GM19238 (cell line): ENCODE measurements at regions not wholly inside any gene's neighbourhood (a gene's known extent, or its start where the extent isn't known, plus 50 kb on each side); places are given as distances from the start of the nearest gene placed in this dataset.
"Not testable (repeated sequence)": the region's sequence is repeated elsewhere in the genome, so short reads cannot be mapped to it uniquely, and the experiment has no call there.

Source experiments
- DNase-seq: peaks from one replicate; pipeline ENCODE4 v3.0.0; 2011; ENCODE audit warnings: low spot score; ENCODE audit not compliant: insufficient read length

GRCh38 chr22:49357661-49358440 is 469.8 kb downstream of the BRD1 start:
- no peak for DNase-seq

DNA sequence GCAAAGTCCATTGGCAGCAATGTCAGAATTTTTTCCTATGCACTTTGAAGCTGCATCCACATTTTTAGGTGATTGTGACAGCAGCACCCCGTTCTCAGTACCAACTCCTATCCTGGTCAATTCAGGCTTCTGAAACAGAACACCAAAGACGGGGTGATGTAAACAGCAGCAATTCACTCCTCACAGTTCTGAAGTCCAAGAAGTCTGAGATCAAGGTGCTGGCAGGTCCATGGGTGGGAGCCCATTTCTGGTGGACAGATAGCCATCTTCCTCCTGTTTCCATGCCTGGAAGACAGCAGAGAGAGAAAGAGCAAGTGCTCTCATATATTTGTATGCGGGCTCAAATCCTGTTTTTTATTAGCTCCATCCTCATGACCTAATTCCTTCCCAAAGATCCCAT is 471.2 kb downstream of the BRD1 start:
- DNase-seq, result no peak

DNA sequence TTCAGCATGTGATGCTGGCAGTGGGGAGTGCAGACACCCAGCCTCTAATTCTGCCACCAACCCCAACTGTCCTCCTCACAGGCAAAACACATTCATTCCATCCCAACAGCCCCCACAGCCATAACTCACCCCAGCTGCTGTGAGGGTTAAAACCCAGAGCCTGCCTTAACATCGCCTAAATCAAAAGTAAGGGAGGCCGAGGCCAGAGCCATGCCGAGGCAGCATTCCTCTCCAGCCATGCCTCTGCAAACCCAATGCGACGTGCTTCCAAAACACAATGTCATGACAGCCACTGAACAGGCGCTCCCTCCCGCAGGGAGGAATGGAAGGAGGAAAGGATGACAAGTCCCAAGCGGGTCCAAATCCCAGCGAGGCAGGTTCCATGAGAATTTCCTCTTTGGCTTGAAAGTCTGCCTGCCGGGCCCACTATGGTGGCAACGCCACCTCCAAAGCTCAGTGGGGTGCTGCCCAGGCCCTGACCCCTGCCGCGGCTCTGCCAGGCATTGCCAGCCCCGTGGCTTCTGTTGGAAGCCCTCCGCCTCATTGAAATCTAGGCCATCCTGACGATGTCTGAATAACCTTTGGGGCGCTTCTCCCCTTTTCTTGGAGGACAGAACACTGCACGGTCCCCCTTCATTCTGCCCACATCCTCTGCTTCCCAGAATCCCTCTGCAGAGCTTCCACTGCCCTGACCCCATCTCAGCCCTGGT is 472.3 kb downstream of the BRD1 start:
- DNase-seq, result no peak

- no peak for DNase-seq
These were observed 473.0 kb downstream of the BRD1 start for GRCh38 chr22:49354516-49355210.

GRCh38 chr22:49353235-49353634 is 474.4 kb downstream of the BRD1 start:
- no peak for DNase-seq

DNA sequence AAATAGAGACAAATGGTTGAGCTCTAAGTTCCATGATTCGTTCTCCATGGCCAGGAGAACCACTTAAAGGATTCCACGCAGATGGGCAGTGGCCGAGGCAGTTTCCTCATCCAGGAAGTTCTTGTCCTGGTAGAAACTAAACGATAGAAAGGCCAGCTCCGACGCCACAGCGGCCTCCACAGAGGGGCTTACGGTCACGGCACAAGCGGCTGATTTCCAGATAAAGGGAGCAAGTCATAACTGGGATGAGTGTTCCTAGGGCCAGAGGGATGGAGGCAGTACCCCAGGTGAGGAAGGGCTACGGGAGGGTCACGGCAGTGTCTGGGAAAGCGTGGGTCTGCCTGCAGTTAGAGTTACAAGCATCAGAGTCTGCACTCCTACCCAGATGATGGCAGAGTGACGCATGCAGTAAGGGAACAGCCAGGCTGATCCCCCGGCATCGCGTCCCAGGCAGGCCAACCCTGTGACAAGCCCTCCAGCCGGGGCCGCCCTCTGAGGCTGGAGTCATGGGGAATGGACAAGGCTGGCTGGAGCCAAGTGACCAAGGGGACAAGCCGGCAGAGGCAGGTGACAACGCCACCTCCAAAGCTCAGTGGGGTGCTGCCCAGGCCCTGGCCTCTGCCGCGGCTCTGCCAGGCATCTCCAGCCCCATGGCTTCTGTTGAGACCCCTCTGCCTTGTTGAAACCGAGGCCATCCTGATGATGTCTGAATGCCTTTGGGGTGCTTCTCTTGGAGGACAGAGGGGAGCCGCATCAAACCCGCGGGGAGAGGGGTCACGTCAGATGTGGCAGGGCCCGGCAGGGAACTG is 475.1 kb downstream of the BRD1 start:
- DNase-seq, result no peak

- no peak for DNase-seq
These were observed 475.9 kb downstream of the BRD1 start for GRCh38 chr22:49351761-49352227.

GRCh38 chr22:49350441-49351121 is 477.1 kb downstream of the BRD1 start:
- DNase-seq, result no peak

GRCh38 chr22:49349841-49350381 is 477.8 kb downstream of the BRD1 start:
- DNase-seq, result no peak

DNA sequence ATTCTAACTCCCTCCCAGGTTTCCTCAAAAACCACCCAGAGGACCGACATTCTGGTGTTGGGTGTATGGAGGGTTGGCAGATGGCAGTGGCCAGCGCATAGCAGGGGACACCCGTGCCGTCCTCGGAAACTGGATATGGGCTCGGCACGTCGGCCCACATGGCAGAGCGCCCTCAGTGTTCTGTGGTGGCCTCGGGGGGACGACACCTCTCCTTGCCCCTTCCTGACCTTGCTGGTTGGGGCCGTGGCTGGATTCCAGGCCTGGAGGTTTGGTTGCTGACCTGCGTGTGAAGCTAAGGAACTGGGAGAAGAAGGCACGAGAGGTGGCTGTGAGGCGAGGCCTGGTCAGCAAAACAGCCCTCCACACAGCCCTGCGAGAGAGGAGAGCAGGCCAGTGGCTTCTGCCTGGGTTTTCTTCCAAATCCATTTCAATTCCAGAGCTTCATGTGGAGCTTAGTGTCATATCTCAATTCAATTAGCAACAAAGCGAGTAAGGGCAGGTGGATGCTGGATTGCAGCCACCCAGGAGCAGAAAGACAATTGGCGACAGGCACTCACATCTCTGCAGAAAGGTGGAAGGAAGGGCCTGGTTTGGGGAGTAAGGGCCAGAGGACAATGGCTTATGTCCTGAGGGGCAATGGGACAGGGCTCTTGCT is 478.4 kb downstream of the BRD1 start:
- no peak for DNase-seq

DNA sequence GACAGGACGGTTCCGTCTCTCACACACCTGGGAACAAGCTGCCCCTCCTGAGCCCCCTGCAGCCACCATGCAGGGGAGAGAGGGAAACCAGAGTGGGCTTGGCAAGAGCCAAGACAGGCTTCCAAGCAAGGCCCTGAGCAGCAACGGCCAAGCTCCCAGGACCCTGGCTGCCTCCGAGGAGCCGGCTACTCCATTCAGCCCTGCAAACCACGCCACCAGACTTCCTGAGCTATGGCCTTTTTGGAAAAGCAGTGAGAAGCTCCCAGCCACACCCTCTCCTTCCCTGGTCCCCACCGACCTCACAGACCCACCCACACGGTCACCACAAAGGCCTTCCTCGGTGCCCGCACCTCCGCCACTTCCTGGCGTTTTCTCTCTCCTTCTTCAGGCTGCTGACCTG is 479.0 kb downstream of the BRD1 start:
- DNase-seq, result no peak

- no peak for DNase-seq
These were observed 480.3 kb downstream of the BRD1 start for GRCh38 chr22:49347376-49347775.

GRCh38 chr22:49345896-49346295 is 481.8 kb downstream of the BRD1 start:
- DNase-seq, result no peak

DNA sequence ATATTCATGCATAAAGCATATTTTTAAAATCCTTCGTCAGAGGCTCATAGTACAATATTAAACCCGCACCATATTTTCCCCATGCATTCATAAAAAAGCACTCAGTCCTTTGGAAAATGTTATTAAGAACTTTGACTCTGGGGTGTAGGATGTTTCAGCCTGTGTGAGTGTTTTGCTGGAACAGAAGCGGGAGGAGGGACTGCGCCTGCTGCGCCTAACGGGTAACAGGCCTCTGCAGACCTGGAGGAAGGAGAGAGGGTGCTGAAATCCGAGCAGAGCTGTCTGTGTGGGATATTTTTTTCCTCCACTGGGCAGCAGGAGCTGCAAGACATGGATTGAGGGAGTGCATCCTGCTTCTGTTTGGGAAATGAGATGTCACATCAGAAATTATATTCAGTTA is 483.0 kb downstream of the BRD1 start:
- no peak for DNase-seq

DNA sequence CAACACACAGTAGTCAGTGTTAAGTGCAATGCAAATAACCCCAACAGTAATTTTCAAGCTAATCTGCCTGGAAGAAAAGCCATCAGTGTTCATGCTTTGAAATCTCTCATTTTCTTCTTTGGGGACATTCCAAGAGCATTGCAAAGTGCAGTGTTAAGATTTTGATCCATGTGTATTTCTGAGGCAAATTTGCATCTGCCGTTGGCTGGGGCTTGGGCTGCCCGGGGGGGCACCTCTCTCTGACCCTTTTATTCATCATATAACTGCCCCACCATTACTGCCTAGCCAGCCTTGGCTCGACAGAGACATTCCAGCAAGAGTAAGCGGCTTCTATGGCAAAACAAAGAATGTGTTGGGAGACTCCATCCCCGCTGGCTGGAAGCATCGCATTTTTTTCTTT is 483.5 kb downstream of the BRD1 start:
- no peak for DNase-seq

DNA sequence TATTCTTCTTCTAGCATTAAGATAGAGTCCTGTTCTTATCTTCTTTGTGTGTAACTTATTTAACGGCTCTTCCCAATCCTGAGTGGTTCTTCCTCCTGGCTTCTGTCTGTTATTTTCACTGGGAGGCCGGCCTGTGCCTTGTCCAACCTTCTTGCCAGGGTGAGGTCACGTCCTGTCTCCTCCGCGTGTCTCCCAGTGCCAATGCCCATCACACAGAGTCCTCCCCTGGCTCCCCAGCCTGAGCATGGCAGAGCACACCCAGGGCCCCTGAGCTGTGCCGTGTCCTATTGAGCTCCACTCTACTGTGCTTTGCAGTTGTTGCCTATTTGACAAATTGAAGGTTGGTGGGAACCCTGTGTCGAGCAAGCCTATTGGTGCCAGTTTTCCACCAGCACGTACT is 487.3 kb downstream of the BRD1 start:
- no peak for DNase-seq

DNA sequence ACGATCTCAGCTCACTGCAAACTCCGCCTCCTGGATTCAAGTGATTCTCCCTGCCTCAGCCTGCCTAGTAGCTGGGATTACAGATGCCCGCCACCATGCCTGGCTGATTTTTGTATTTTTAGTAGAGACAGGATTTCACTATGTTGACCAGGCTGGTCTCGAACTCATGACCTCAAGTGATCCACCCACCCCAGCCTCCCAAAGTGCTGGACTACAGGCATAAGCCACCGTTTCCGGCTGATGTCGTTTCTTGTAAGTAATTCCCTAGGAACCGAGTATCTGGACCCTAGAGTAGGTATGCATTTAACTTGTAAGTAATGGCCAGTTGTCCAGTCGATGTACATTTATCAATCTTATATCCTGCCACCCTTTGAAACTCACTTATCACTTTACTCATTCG is 491.2 kb downstream of the BRD1 start:
- DNase-seq, result not testable (repeated sequence)

DNA sequence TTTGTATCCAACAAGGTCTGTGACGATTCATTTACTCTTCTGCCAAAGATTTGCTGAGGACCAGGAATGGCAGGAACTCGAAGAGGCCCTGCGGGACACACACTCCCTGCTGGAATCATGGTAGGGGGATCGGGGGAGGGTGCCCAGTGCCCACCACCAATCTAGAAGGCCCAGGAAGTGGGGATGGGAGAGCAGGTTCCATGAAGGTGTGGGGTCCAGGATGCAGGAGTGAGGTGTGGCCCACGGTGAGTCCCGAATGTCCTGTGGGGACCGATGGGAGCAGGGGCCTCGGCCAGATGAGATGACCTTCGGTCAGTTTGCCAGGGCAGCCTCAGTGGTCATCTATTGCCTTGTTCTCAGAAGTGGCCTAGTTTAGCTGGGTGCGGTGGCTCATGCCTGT is 492.7 kb downstream of the BRD1 start:
- DNase-seq, result no peak

GRCh38 chr22:49334449-49334789 is 493.3 kb downstream of the BRD1 start:
- DNase-seq, result no peak

DNA sequence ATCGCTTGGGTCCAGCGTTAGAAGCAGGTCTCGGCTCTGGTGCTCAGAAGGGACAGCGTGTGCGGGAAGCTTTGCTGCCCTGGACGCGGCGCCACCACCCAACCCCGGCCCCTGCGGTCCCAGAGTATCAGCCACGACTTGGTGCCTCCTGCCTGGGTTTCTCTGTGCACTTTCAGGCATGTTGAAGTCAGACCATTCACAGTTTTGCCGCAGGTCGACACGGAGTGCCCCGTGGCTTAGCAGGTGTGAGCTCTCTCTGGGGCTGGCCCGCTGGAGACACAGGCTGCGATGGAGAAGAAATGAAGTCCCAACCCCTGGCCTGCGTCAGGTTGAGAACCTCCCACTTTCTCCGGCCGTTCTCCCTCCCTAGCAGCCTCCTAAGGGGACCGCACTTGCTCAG is 494.5 kb downstream of the BRD1 start:
- DNase-seq, result no peak
